Fibroblast of skin of scalp (primary cell): ENCODE measurements at regions not wholly inside any gene's neighbourhood (a gene's known extent, or its start where the extent isn't known, plus 50 kb on each side); places are given as distances from the start of the nearest gene placed in this dataset.
A peak's percentile ranks its signal among the peaks of the same experiment; 100 is the strongest.
"Not testable (repeated sequence)": the region's sequence is repeated elsewhere in the genome, so short reads cannot be mapped to it uniquely, and the experiment has no call there.

Experiments
- DNase-seq: peaks from one replicate; pipeline ENCODE4 v3.0.0-alpha.2; 2013

- no peak for DNase-seq
Observed at GRCh38 chr5:17401470-17402288, 96.4 kb upstream of the TAF11L2 start.

GRCh38 chr5:17402289-17403121 is 95.5 kb upstream of the TAF11L2 start:
- DNase-seq, result no peak

GRCh38 chr5:17403695-17404490 is 94.1 kb upstream of the TAF11L2 start:
- DNase-seq, result no peak

GRCh38 chr5:17405976-17406375 is 92.1 kb upstream of the TAF11L2 start:
- no peak for DNase-seq

GRCh38 chr5:17406423-17406838 is 91.6 kb upstream of the TAF11L2 start:
- no peak for DNase-seq

- peak; percentile 54 for DNase-seq
Observed at GRCh38 chr5:17411436-17412402, 86.3 kb upstream of the TAF11L2 start.

- DNase-seq, result no peak
Observed at GRCh38 chr5:17412760-17413671, 85.0 kb upstream of the TAF11L2 start.

GRCh38 chr5:17413691-17414090 is 84.3 kb upstream of the TAF11L2 start:
- DNase-seq, result no peak

- DNase-seq, result peak; percentile 42
Observed at GRCh38 chr5:17415321-17415758, 82.7 kb upstream of the TAF11L2 start.

- not testable (repeated sequence) for DNase-seq
Observed at GRCh38 chr5:17416374-17416773, 81.7 kb upstream of the TAF11L2 start.

- DNase-seq, result no peak
Observed at GRCh38 chr5:17424674-17425073, 73.4 kb upstream of the TAF11L2 start.

- DNase-seq, result no peak
Observed at GRCh38 chr5:17425385-17426070, 72.5 kb upstream of the TAF11L2 start.

GRCh38 chr5:17426104-17426749 is 71.8 kb upstream of the TAF11L2 start:
- no peak for DNase-seq

GRCh38 chr5:17428176-17428800 is 69.7 kb upstream of the TAF11L2 start:
- DNase-seq, result no peak

- no peak for DNase-seq
Observed at GRCh38 chr5:17429353-17429752, 68.7 kb upstream of the TAF11L2 start.

- no peak for DNase-seq
Observed at GRCh38 chr5:17430241-17430640, 67.8 kb upstream of the TAF11L2 start.

GRCh38 chr5:17431272-17432050 is 66.6 kb upstream of the TAF11L2 start:
- DNase-seq, result no peak

GRCh38 chr5:17432569-17432968 is 65.5 kb upstream of the TAF11L2 start:
- no peak for DNase-seq
